NCI-H345 treated with DMSO at 0.1 percent for 48 hours (cell line): ENCODE measurements at regions not wholly inside any gene's neighbourhood (a gene's known extent, or its start where the extent isn't known, plus 50 kb on each side); places are given as distances from the start of the nearest gene placed in this dataset.

ENCODE experiments used
- DNase-seq: peaks from one replicate; lab custom pipeline; 2025; ENCODE audit not compliant: unreplicated experiment; lab: John Stamatoyannopoulos, UW

GRCh38 chr5:147162740-147163139, 72.1 kb upstream of the STK32A start:
- DNase-seq: no peak

- no peak for DNase-seq
Observed at GRCh38 chr5:147167529-147167928, 67.3 kb upstream of the STK32A start.

GRCh38 chr5:147168578-147169327, 66.1 kb upstream of the STK32A start:
- DNase-seq: no peak

- DNase-seq: no peak
Observed at GRCh38 chr5:147169399-147169798, 65.4 kb upstream of the STK32A start.

GRCh38 chr5:147169901-147170300, 64.9 kb upstream of the STK32A start:
- DNase-seq: no peak

GRCh38 chr5:147170603-147171002, 64.2 kb upstream of the STK32A start:
- DNase-seq: no peak

- no peak for DNase-seq
Observed at GRCh38 chr5:147174671-147175265, 60.1 kb upstream of the STK32A start.

- DNase-seq: no peak
Observed at GRCh38 chr5:147175516-147176097, 59.2 kb upstream of the STK32A start.

GRCh38 chr5:147176422-147176821, 58.4 kb upstream of the STK32A start:
- DNase-seq: no peak

- no peak for DNase-seq
Observed at GRCh38 chr5:147177125-147177840, 57.5 kb upstream of the STK32A start.

GRCh38 chr5:147179562-147180147, 55.2 kb upstream of the STK32A start:
- no peak for DNase-seq

GRCh38 chr5:147180751-147181150, 54.1 kb upstream of the STK32A start:
- no peak for DNase-seq
